GM19328 (cell line): ENCODE measurements at regions not wholly inside any gene's neighbourhood (a gene's known extent, or its start where the extent isn't known, plus 50 kb on each side); places are given as distances from the start of the nearest gene placed in this dataset.

ENCODE experiments used
- ATAC-seq: cut with Tn5 transposase; IDR thresholded peaks from one replicate; pipeline ENCODE4 v1.9.1; 2021; ENCODE audit warnings: mild to moderate bottlenecking, moderate library complexity; ENCODE audit not compliant: unreplicated experiment

DNA sequence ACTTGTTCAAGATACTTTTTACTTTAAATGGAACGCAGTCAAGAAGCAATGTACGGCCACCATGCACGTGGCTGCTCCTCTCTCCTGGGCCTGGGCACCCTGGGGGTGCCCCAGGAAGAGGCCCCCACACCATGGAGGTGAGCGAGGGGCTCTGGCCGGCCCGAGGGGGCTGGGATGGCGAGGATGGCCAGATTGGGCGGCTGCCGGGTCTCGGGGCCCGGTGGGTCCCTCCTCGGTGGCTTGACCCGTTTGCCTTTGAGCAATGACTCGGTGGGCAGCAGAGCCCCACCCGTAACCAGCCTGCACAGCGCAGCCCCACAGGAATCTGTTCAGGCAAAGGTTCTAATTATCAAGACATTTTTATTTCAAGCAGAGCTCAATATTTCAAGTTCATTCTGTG, 167.4 kb downstream of the BRD1 start:
- ATAC-seq: no peak

DNA sequence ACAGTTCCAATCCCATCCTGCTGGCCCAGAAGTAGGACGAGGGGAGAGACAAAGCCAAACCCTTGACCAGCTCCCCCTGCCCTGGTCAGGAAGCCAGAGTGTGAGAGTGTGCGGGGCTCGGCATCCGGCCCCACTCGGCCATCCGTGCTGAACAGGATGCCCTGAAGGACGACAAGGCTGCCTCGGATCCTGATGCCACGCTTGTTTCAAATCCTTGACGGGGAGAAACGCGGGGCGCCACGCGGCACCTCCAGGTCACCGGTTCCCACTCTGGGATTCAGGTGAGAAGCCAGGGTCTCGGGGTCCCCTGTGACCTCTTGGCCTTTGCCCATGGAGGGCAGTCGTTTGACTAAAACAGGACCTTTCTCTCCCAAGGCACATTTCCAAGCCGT, 167.8 kb downstream of the BRD1 start:
- ATAC-seq: no peak

DNA sequence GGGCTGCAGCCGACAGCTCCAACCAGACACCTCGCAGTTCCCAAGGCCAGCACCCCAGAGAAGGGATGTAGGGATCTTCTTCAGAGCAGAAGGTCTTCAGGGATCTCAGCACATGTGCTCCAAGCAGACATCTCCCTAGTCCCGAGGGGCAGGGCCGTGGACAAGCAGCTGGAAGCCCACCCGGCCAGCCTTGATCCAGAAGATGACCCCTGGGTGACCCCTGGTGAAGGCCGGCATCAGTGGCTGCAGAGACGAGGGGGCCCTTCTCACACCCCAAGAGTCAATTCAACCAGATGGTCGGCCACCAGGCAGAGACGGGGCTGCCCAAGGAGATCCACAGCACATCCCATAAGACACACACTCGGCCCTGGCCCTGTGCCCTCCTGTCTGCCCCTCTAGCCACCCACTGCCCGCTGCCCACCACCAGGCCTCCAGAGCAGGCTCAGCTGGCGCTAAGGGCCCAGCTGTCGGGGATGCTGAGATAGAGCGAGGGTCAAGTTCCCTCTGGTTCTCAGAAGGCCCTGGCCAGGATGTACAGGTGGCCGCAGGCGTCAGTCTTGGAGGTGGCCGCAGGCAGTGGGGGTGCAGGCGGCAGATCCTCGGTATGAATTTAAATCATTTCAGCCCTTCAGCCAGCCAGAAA, 168.3 kb downstream of the BRD1 start:
- no peak for ATAC-seq

DNA sequence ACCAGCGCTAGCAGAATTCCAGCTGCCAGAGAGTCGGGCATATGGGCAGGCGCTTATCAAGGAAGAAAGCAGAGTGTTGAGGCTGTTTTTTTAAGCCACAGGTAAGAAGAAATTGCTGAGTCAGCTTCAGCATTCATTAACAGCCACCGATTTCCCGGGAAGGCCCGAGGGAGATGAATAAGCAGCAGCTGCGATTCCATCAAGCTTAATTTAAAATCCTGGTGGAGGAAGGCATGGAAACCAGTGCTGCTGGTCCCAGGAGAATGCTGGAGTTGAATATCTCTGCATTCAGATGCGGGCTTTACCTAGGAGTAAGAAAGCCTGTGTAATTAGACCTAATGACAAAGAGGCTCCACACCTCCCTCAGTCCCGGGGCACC, 168.8 kb downstream of the BRD1 start:
- ATAC-seq: no peak

DNA sequence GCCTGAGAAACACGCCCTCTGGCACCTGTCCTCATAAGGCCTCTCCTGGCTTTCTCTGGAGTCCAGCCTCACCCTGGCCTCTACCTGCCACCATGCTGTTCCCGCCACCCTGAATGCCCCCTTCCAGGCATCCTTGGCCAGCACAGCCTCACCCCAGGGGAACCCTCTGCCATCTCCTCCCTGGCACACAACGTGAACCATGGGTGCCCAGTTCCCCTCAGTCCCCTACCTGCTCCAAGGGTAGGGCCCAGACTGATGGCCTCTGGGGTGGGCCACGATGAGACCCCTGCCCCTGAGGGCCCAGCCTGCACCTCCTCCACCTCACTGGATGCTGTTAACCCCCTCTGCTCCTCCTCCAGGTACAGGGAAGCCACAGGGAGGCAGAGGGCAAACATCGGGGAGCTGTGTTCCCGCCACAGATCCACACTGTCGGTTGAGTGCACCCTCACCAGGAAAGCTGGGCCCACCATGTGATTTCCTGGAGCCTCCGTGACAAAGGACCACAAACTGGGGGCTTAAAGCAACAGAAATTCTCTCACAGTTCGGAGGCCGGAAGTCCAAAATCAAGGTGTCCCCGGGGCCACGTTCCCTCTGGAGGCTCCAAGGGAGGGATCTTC, 169.6 kb downstream of the BRD1 start:
- no peak for ATAC-seq

DNA sequence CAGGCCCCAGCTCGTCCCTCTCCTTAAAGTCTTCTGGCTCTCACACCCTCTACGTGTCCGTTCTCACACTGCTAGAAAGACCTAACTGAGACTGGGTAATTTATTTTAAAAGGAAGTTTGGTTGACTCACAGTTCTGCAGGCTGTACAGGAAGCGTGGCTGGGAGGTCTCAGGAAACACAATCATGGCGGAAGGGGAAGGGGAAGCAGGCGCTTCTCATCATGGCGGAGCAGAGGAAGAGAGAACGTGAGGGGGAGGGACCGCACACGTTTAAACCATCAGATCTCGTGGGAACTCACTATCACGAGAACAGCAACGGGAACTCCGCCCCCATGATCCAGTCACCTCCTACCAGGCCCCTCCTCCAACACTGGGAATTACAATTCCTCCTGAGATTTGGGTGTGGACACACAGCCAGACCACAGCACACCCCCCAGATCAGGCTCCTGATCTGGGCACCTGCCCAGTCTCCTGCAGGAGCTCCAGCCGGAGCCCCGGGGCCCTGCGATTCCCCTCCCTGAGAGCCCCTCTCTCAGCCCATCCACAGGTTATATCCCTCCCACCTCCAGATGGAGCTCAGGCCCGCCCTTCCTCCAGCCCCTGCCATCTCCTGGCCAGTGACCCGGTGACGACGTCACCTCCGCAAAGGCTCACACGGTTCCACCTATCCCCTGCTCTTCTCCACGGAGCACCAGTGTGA, 170.2 kb downstream of the BRD1 start:
- peak; percentile 63 for ATAC-seq

DNA sequence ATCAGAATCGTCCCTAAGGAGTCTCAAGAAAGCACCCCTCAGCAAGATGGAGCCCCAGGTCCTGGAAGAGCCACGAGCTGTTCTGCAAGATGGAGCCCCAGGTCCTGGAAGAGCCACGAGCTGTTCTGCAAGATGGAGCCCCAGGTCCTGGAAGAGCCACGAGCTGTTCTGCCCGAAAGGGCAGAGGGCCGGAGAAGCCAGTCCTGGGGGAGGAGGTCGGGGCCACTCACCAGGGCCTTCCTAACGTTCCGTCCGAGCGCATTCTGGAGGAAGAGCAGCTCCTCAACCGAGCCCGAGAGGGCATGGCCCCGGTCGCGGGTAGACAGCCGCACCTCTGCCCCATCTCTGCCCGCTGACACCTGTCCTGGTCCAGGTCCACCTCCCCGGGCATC, 170.8 kb downstream of the BRD1 start:
- ATAC-seq: peak; percentile 45

DNA sequence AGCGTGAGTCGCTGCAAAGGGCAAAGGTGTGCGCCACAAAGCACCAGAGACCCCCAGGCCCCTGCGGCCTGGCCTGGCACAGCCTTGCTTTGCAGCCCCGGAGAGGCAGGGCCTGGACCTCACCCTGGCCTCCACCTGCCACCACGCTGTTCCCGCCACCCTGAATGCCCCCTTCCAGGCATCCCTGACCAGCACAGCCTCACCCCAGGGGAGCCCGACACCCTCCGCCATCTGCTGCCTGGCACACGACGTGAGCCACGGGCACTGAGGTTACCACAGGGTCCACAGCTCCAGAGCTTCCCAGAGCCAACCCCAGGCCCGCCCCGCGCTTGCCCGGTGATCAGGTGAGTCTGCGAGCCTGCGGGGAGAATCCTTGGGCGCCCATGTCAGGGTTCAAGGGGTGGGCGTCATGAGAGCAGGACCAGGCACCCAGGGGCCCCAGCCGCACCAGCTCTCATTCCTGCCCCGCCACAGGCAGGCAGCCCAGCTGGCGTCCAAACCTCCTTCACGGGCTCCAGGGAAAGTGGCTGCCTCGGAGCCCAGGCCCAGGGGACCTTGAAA, 171.3 kb downstream of the BRD1 start:
- no peak for ATAC-seq

DNA sequence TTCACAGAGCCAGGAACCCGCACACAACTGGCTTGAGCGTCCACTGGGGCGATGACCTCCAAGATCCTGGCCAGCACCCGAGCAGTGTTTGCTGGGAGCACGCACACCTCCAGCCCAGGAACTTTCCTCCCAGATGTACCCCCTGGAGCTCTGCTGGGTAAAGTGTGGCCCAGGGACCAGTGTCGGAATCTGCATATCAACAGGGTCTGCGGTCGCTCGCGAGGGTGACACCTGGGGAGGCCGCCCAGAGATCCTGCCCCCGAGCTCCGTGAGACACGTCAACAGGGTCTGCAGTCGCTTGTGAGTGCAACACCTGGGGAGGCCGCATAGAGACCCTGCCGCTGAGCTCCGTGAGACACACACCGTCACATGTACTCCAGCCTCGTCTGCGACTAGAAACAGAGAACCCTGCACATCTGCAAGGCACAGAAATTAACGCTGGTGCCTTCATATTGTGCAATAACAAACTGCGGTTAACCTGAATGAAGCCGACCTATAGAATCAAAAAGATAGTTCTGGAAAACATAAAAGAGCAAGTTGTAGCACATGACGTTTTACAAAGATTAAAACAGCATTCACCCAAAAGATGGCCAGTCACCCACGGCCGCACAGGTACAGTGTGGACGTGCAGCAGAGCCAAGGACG, 172.4 kb downstream of the BRD1 start:
- no peak for ATAC-seq

DNA sequence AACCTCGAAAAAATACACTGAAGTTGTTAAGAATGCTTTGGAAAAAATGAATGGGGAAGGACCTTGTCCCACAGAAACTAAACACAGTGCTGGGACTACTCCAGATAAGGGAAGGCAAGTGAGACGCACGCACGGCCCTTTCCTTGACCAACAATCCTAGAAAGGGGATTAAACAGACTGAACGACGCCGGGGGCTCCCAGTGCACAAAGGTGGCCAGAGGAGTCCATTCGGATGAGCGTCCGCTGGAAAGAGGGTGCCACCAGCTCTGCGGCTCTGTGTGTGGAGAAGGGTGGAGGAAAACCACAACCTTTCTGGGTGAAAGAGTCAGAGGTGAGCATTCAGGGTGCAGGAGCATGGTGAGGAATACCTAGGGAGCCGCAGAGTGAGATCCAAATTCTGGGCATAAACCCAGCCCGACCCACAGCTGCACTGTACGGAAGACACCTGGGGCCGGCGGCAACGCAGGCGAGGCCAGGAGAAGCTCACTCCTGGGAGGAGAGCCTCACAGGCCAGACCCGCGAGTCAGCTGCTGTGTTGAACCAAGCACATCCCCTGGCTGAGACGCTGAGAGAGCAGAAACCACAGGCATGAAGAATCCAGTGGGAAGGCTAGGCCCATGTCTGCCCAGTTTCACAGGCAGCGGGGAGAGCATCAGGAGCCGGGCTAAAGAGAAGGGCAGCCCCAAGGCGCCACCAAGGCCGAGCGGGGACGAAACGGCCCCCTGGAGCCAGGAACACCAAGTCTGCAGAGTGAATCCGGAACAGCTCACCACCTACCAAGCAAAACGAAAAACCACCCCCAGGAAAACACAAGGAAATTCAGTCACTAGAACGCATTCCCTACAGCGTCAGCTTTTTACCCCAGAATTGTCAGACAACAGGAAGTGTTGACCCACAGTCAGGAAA, 177.1 kb downstream of the BRD1 start:
- no peak for ATAC-seq

DNA sequence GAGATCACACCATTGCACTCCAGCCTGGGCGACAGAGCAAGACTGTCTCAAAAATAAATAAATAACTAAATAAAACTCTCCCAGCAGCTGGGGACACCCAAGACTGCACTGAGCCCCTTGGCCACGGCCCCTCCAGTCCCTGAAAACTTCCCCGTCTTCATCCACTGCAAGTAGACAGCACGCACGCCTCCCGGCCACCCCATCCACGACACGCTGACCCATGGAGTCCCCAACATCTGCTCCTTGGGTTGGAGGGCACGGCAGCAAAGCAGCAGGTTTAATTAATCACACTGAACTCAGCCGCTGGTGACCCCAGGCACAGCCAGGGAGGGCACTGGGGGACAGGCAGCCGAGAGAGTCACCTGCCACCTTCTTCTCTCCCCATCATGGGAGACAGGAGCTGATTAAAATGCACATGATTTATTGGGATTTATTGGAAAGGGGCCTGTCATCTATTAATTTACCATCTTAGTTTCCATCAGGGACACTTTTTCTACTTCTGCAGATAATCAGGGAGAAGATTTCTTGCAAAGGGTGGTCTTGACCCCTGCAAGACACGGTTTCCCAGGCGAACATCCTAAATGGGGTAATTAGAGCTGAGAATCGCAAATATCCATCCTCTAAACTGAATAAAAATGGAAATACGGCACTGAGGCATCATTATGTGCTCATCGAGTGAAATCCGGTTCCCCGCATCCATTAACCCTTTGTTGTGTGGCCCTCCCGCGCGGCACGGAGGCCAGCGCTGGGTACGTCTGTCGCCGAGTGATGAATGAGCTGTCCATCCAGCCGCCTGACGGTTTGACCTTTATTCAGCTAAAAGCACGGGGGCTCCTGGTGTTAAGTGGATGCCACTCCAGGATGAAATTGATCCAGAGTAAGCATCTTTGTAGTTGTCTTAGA, 178.3 kb downstream of the BRD1 start:
- no peak for ATAC-seq

DNA sequence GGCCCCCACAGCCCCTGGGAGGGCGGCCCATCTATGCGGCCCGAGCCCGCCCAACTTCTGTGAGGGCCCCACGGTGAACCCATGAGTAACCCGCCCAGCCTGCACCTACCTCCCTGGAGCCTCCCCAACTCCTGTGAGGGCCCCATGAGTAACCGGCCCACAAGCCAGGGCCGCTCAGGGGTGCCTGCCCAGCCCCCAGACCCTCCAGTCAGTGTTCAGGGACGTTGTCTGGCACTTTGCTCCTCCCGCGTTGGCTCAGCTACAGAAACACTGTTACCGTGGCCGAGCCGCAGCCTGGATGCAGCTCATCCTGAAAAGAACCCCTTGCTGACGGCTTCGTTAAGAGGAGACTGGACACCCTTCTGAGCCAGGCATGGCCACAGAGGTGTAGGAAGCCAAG, 179.6 kb downstream of the BRD1 start:
- ATAC-seq: no peak

DNA sequence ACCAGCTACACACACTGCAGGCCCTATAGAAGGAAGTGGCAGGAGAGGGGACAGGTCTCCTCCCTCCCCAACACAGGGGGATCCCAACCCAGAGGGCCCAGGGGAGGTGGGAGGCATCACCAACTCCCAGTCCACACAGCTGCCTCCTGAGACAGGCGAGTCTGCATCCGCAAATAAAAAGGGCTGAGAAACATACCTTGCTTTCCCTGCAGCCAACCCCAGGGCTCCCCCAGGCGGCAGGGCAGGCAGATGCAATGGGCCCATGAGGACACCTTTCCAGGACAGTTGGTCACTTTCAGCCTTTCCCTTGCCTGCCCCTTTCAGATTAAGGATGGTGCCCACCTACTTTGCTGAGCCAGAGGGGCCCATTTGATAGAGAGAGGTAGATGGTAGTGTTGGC, 180.0 kb downstream of the BRD1 start:
- no peak for ATAC-seq

DNA sequence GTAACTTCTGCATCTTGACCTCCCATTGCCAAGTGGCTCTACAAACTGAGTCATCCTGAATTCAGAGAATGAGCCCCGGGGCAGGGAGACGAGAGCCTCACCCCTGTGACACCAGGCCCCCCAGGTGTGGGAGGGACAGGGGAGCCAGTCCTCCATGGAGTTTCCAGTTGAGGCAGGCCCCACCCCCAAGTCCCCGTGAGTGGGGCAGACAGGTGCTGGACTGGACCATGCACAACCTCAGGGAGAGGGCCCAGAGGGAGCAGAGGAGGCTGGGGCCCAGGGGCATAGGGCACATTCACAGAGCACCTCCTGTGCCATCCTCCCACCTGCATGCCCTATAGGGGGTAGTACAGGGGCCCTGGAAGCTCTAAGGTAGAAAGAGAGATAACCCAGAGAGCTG, 180.8 kb downstream of the BRD1 start:
- ATAC-seq: no peak

DNA sequence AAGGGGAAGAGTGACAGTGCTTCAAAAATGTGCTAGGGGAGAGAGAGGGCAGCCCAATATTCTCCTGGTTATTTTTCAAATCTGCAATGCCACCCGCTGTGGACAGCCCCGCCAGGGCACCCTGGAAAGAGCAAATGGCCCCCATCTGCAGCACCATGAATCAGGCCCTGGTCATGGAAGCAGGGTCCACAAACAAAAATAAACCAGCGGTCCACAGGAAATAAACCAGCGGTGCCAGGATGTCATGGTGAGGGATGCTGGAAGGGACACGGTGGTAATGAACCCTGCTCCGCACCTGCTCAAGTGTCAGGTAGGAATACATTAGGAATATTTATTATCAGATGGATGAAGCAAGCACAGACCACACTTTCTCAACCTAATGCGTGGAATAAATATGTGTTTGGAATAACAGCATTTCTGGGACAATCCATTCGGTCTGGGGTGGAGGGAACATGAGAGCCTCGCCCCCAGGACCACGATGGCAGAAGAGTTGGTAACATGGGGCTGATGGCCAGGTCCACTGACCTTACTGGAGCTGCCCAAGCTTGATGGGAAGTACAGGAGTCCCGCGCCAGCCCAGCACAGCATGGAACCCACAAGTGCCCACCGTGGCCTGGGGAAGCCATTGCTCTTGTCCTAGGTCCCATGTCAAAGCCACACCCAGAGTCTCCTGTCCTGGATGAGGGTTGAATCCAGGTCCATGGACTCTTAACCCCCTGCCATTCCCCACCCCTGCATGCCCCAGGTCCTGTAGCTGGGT, 181.7 kb downstream of the BRD1 start:
- no peak for ATAC-seq

DNA sequence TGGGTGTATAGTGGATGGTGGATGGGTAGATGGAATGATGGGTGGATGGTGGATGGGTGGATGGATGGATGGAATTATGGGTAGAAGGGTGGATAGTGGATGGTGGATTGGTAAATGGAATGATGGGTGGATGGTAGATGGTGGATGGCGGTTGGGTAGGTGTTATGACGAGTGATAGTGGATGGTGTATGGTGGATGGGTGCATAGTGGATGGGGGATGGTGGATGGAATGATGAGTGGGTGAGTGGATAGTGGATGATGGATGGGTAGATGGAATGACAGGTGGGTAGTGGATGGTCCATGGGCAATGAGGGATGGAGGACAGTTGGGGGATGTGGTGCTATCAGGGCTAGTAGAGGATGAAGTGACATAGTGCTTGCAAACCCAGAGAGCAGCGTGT, 182.4 kb downstream of the BRD1 start:
- no peak for ATAC-seq

DNA sequence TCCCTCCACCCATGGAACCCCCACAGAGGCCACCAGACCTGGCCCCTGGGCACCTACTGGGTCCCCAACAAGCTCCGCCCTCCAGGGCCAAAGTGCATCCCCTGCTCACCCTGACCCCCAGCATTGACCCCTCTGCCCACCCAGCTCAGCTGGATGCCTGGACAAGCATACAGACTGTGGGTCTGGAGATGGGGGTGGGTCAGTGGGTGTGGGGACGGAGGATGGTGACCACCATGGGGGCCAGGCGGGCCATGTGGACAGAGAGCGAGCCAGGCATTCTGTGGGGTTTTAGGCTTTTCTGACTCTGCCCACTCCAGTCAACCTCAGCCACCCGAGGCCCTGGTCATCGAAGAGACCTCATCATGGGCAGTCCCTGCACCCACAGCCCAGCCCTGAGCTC, 183.7 kb downstream of the BRD1 start:
- ATAC-seq: no peak

DNA sequence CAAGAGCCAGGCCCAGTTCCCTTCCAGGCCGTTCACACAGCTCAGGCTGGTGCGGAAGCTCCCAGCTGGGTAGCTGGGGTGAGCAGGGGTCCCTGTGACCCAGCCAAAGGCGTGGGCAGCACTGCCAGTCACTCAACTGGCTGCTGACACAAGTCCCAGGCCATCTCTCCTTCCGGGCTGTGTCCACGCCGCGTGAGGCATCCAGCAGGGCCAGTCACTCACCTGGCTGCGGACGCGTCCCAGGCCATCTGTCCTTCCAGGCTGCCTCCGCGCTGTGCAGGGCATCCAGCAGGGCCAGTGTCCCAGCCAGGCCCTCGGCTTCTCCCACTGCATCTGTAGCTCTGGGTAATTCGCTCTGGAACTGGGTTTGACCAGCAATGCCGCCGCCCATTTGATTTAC, 184.2 kb downstream of the BRD1 start:
- ATAC-seq: no peak

DNA sequence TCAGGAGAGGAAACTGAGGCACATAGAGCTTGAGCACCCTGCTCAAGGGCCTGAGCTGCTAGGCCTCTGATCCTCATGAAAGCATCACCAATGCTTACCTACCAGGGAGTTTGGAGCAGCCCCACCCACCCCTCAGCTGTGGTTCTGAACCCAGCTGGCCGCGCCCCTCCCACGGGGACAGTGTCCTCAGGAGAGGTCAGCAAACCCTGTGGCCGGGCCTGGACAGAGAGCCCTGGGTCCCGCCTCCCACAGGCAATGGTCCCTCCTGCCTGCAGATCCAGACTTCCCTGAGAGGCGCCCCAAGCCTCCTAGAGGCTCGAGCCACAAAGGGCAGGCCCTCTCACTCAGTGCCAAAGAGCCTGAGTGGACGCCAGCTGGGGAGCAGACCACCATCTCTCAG, 184.9 kb downstream of the BRD1 start:
- ATAC-seq: no peak
